SK-N-SH (cell line): ENCODE measurements at regions not wholly inside any gene's neighbourhood (a gene's known extent, or its start where the extent isn't known, plus 50 kb on each side); places are given as distances from the start of the nearest gene placed in this dataset.

ENCODE experiments used
- CTCF ChIA-PET: fragments of 300-600, 350-600 bp; formaldehyde crosslinking; extraction: SDS; loops from one replicate; lab custom pipeline; 2021; lab: Yijun Ruan, JAX
- POLR2A ChIA-PET: fragments of 350-600 bp; sonication (Branson Sonifier 250); formaldehyde crosslinking; extraction: SDS; loops from one replicate; lab custom pipeline; 2020; ENCODE audit warnings: antibody characterized with exemption, inconsistent platforms; lab: Yijun Ruan, JAX
- DNase-seq: peaks from one replicate; pipeline ENCODE4 v3.0.0; 2012
- H2AFZ ChIP-seq: fragments of 200-600 bp; sonication (generic); 2 replicates; pipeline ENCODE4 v1.8.1; 2016; ENCODE audit warnings: antibody characterized with exemption, mild to moderate bottlenecking, low read depth
- H3F3A ChIP-seq: fragments of 200-600 bp; sonication (generic); replicated peaks from 2 replicates; pipeline ENCODE3; 2016; ENCODE audit warnings: antibody characterized with exemption, mild to moderate bottlenecking; ENCODE audit not compliant: insufficient read depth
- H3K27ac ChIP-seq, 2 experiments: fragments of 200-500 bp in 1 of 2; fragments of 200-600 bp in 1 of 2; sonication (Bioruptor generic) in 1 of 2; sonication (generic), shearing (Covaris generic) in 1 of 2; 2 replicates each; pipeline versions ENCODE4 v1.5.1 to v1.6.1; 2014 to 2016; ENCODE audit warnings: low read depth in 2 of 2, inconsistent platforms in 1 of 2, low read length in 1 of 2, mild to moderate bottlenecking in 1 of 2, mixed read lengths in 1 of 2
- H3K27me3 ChIP-seq: fragments of 200-600 bp; sonication (generic), shearing (Covaris generic); 2 replicates; pipeline ENCODE4 v1.6.1; 2016; ENCODE audit warnings: mixed run types; ENCODE audit not compliant: insufficient read depth
- H3K36me3 ChIP-seq, 2 experiments: fragments of 200-500 bp in 1 of 2; fragments of 200-600 bp in 1 of 2; sonication (Bioruptor generic) in 1 of 2; sonication (generic) in 1 of 2; replicated peaks in 1 of 2; 2 replicates each; pipeline versions ENCODE3 to v1.5.1; 2014 to 2016; ENCODE audit warnings: low read length in 1 of 2, mild to moderate bottlenecking in 1 of 2; ENCODE audit not compliant: insufficient read depth in 2 of 2, control insufficient read depth in 1 of 2
- H3K4me1 ChIP-seq, 2 experiments: fragments of 200-500 bp in 1 of 2; fragments of 200-600 bp in 1 of 2; sonication (Bioruptor generic) in 1 of 2; sonication (generic), shearing (Covaris generic) in 1 of 2; 2 replicates each; pipeline versions ENCODE4 v1.5.1 to v1.6.1; 2014 to 2016; ENCODE audit warnings: low read depth in 1 of 2, low read length in 1 of 2, mixed run types in 1 of 2; ENCODE audit not compliant: insufficient read depth in 2 of 2, control insufficient read depth in 1 of 2
- H3K4me2 ChIP-seq: fragments of 200-600 bp; sonication (generic), shearing (Covaris generic); 2 replicates; pipeline ENCODE4 v1.6.1; 2017; ENCODE audit warnings: mixed run types
- H3K4me3 ChIP-seq, 2 experiments: fragments of 200-500 bp in 1 of 2; fragments of 200-600 bp in 1 of 2; sonication (Bioruptor generic) in 1 of 2; sonication (generic), shearing (Covaris generic) in 1 of 2; 2 replicates each; pipeline versions ENCODE4 v1.5.1 to v1.8.1; 2014 to 2016; ENCODE audit warnings: low read depth in 2 of 2, inconsistent platforms in 1 of 2, low read length in 1 of 2, mild to moderate bottlenecking in 1 of 2, mixed read lengths in 1 of 2, moderate library complexity in 1 of 2
- H3K79me2 ChIP-seq: fragments of 200-600 bp; sonication (generic); 2 replicates; pipeline ENCODE4 v1.8.1; 2017; ENCODE audit warnings: mild to moderate bottlenecking; ENCODE audit not compliant: insufficient read depth
- H3K9ac ChIP-seq: fragments of 200-600 bp; sonication (generic); 2 replicates; pipeline ENCODE4 v1.6.1; 2017; ENCODE audit warnings: mixed run types
- H3K9me2 ChIP-seq: fragments of 200-600 bp; sonication (generic); 2 replicates; pipeline ENCODE4 v1.6.1; 2017; ENCODE audit warnings: mixed run types
- H3K9me3 ChIP-seq: fragments of 200-600 bp; sonication (generic); 2 replicates; pipeline ENCODE4 v1.6.1; 2017; ENCODE audit warnings: mixed run types, mild to moderate bottlenecking, moderate library complexity
- H4K20me1 ChIP-seq: fragments of 200-600 bp; sonication (generic); 2 replicates; pipeline ENCODE4 v1.6.1; 2017; ENCODE audit warnings: mild to moderate bottlenecking, mixed run types; ENCODE audit not compliant: insufficient read depth
- FOSL2 ChIP-seq: IDR thresholded peaks from 2 replicates; pipeline ENCODE4 v1.4.0; 2012; ENCODE audit warnings: low read depth, mild to moderate bottlenecking, moderate library complexity, borderline replicate concordance
- GABPA ChIP-seq: IDR thresholded peaks from 2 replicates; pipeline ENCODE4 v1.4.0; 2012; ENCODE audit warnings: low read depth, mild to moderate bottlenecking
- GATA2 ChIP-seq: sonication (generic); formaldehyde crosslinking; IDR thresholded peaks from 2 replicates; pipeline ENCODE4 v1.5.0; 2020; ENCODE audit warnings: mild to moderate bottlenecking, missing genetic modification reagents
- IRF3 ChIP-seq: fragments of 150-350 bp; IDR thresholded peaks from 2 replicates; pipeline ENCODE4 v1.6.1; 2016; ENCODE audit warnings: mild to moderate bottlenecking, low read depth, low read length
- JUND ChIP-seq: IDR thresholded peaks from 2 replicates; pipeline ENCODE4 v1.4.0; 2012
- MAX ChIP-seq: IDR thresholded peaks from 2 replicates; pipeline ENCODE4 v1.4.0; 2012; ENCODE audit warnings: low read depth
- MEF2A ChIP-seq: IDR thresholded peaks from 2 replicates; pipeline ENCODE4 v1.4.0; 2012; ENCODE audit warnings: low read depth, borderline replicate concordance
- MXI1 ChIP-seq: IDR thresholded peaks from 2 replicates; pipeline ENCODE4 v1.6.1; 2012; ENCODE audit warnings: mild to moderate bottlenecking, low read depth, low read length, improper control_type of control experiment
- NFIC ChIP-seq: IDR thresholded peaks from 2 replicates; pipeline ENCODE4 v1.4.0; 2012; ENCODE audit warnings: borderline replicate concordance
- NRF1 ChIP-seq: IDR thresholded peaks from 2 replicates; pipeline ENCODE4 v1.6.1; 2012; ENCODE audit warnings: low read depth, mild to moderate bottlenecking, low read length
- REST ChIP-seq: IDR thresholded peaks from 2 replicates; pipeline ENCODE4 v1.6.1; 2012; ENCODE audit warnings: mild to moderate bottlenecking, low read depth, low read length, moderate library complexity
- RFX5 ChIP-seq: IDR thresholded peaks from 2 replicates; pipeline ENCODE4 v1.6.1; 2012; ENCODE audit warnings: mild to moderate bottlenecking, improper control_type of control experiment, low read length
- SIN3A ChIP-seq: IDR thresholded peaks from 2 replicates; pipeline ENCODE4 v1.6.1; 2012; ENCODE audit warnings: low read depth, mild to moderate bottlenecking, low read length, moderate library complexity, borderline replicate concordance
- TEAD4 ChIP-seq: IDR thresholded peaks from 2 replicates; pipeline ENCODE4 v1.4.0; 2012; ENCODE audit warnings: mild to moderate bottlenecking, borderline replicate concordance; ENCODE audit not compliant: insufficient read depth
- USF2 ChIP-seq: fragments of 150-350 bp; IDR thresholded peaks from 2 replicates; pipeline ENCODE4 v1.6.1; 2017; ENCODE audit warnings: antibody characterized with exemption, low read length, low read depth, borderline replicate concordance
- YY1 ChIP-seq: IDR thresholded peaks from 2 replicates; pipeline ENCODE4 v1.4.0; 2012; ENCODE audit warnings: low read depth, mild to moderate bottlenecking
- WGBS: methylation state at CpG from one replicate; pipeline ENCODE4 v1.1.6; 2017; ENCODE audit warnings: low lambda C conversion rate; 5-methylcytosine and 5-hydroxymethylcytosine counted together

- no peak for TF ChIP-seq USF2
- no peak for TF ChIP-seq TEAD4
- no peak for TF ChIP-seq YY1
- no peak for TF ChIP-seq GATA2
- no peak for TF ChIP-seq FOSL2
- no peak for TF ChIP-seq MAX
- TF ChIP-seq RFX5: no peak
These were observed 138.4 kb upstream of the HHIP start (continued) for GRCh38 chr4:144507311-144508101.

GRCh38 chr4:144509088-144510015 is 136.6 kb upstream of the HHIP start:
- Histone ChIP-seq H3F3A (no peaks in the 10 kb centered on the region), H3K27me3 (no peaks in the 10 kb centered on the region), H2AFZ (no peak overlapping the region), H3K4me3 (no peak overlapping the region), H4K20me1 (no peaks in the 10 kb centered on the region), H3K79me2 (no peaks in the 10 kb centered on the region), H3K36me3 (no peaks in the 10 kb centered on the region), H3K9me2 (no peaks in the 10 kb centered on the region), H3K9ac (no peak overlapping the region), H3K4me1 (no peaks in the 10 kb centered on the region), H3K4me2 (no peak overlapping the region), H3K27ac (no peak overlapping the region), H3K9me3 (no peaks in the 10 kb centered on the region)
- WGBS: 47% methylated on average over 17 of the region's 17 CpGs
- TF ChIP-seq REST: no peak
- TF ChIP-seq JUND: no peak
- no peak for TF ChIP-seq IRF3
- TF ChIP-seq NRF1: no peak
- no peak for TF ChIP-seq NFIC
- no peak for TF ChIP-seq MAX
- TF ChIP-seq MXI1: no peak
- no peak for TF ChIP-seq GATA2
- TF ChIP-seq USF2: no peak
- TF ChIP-seq MEF2A: no peak
- TF ChIP-seq GABPA: no peak
- TF ChIP-seq SIN3A: no peak
- CTCF ChIA-PET: no interaction called here
- DNase-seq: peak; percentile 1
- POLR2A ChIA-PET: no interaction called here
